CD1c-positive myeloid dendritic cell (primary cell): ENCODE measurements at regions not wholly inside any gene's neighbourhood (a gene's known extent, or its start where the extent isn't known, plus 50 kb on each side); places are given as distances from the start of the nearest gene placed in this dataset.

Experiments used
- DNase-seq: peaks from one replicate; pipeline ENCODE4 v3.0.0-alpha.2; 2016; ENCODE audit errors: extremely low spot score

GRCh38 chr4:98210281-98210680, 50.9 kb upstream of the RAP1GDS1 start:
- DNase-seq: no peak

- no peak for DNase-seq
Measured at GRCh38 chr4:98209111-98209510, 52.1 kb upstream of the RAP1GDS1 start.

- no peak for DNase-seq
Measured at GRCh38 chr4:98204236-98204553, 57.0 kb upstream of the RAP1GDS1 start.

GRCh38 chr4:98203332-98204235, 57.6 kb upstream of the RAP1GDS1 start:
- peak; percentile 3 for DNase-seq

GRCh38 chr4:98202907-98203306, 58.3 kb upstream of the RAP1GDS1 start:
- DNase-seq: no peak

GRCh38 chr4:98199247-98199646, 56.0 kb upstream of the STPG2 start:
- DNase-seq: no peak

- DNase-seq: no peak
Measured at GRCh38 chr4:98195005-98195404, 51.7 kb upstream of the STPG2 start.

GRCh38 chr4:98193459-98194105, 50.3 kb upstream of the STPG2 start:
- no peak for DNase-seq
